ENCODE measurements at regions not wholly inside any gene's neighbourhood (a gene's known extent, or its start where the extent isn't known, plus 50 kb on each side); places are given as distances from the start of the nearest gene placed in this dataset.
A peak's percentile ranks its signal among the peaks of the same experiment; 100 is the strongest.

GRCh38 chr6:71513036-71513435 lies 224.4 kb downstream of the OGFRL1 start:
- no peak for DNase-seq (ENCODE audit: low read depth in 2 of 2)

- no peak for DNase-seq (ENCODE audit: low read depth in 2 of 2)
Measured at GRCh38 chr6:71523548-71523947, 234.9 kb downstream of the OGFRL1 start.

- no peak for DNase-seq (ENCODE audit: low read depth in 2 of 2)
Measured at GRCh38 chr6:71524201-71524600, 235.6 kb downstream of the OGFRL1 start.

GRCh38 chr6:71527886-71528285 lies 239.3 kb downstream of the OGFRL1 start:
- no peak for DNase-seq (ENCODE audit: low read depth in 2 of 2)

- no peak for DNase-seq (ENCODE audit: low read depth in 2 of 2)
Measured at GRCh38 chr6:71529026-71529425, 240.4 kb downstream of the OGFRL1 start.

- DNase-seq (ENCODE audit: low read depth in 2 of 2), result no peak
Measured at GRCh38 chr6:71529769-71530168, 241.2 kb downstream of the OGFRL1 start.

- no peak for DNase-seq (ENCODE audit: low read depth in 2 of 2)
Measured at GRCh38 chr6:71531006-71531405, 242.4 kb downstream of the OGFRL1 start.

- DNase-seq (ENCODE audit: low read depth in 2 of 2), result no peak
Measured at GRCh38 chr6:71531841-71532240, 243.2 kb downstream of the OGFRL1 start.

- peak; percentile 17 to 41 for DNase-seq (ENCODE audit: low read depth in 2 of 2)
Measured at GRCh38 chr6:71533939-71534379, 245.3 kb downstream of the OGFRL1 start.

GRCh38 chr6:71534921-71535320 lies 246.3 kb downstream of the OGFRL1 start:
- no peak for DNase-seq (ENCODE audit: low read depth in 2 of 2)

GRCh38 chr6:71537717-71538116 lies 249.1 kb downstream of the OGFRL1 start:
- DNase-seq (ENCODE audit: low read depth in 2 of 2), result no peak

GRCh38 chr6:71544028-71544427 lies 255.4 kb downstream of the OGFRL1 start:
- no peak for DNase-seq (ENCODE audit: low read depth in 2 of 2)

- no peak for DNase-seq (ENCODE audit: low read depth in 2 of 2)
Measured at GRCh38 chr6:71544906-71545305, 256.3 kb downstream of the OGFRL1 start.

- no peak for DNase-seq (ENCODE audit: low read depth in 2 of 2)
Measured at GRCh38 chr6:71545905-71546304, 257.3 kb downstream of the OGFRL1 start.

- no peak for DNase-seq (ENCODE audit: low read depth in 2 of 2)
Measured at GRCh38 chr6:71551798-71552197, 263.2 kb downstream of the OGFRL1 start.

- no peak for DNase-seq (ENCODE audit: low read depth in 2 of 2)
Measured at GRCh38 chr6:71556141-71556540, 267.5 kb downstream of the OGFRL1 start.

GRCh38 chr6:71558974-71559373 lies 270.4 kb downstream of the OGFRL1 start:
- no peak for DNase-seq (ENCODE audit: low read depth in 2 of 2)

- DNase-seq (ENCODE audit: low read depth in 2 of 2), result no peak
Measured at GRCh38 chr6:71567562-71567961, 279.0 kb downstream of the OGFRL1 start.

GRCh38 chr6:71577766-71578165 lies 289.2 kb downstream of the OGFRL1 start:
- no peak for DNase-seq (ENCODE audit: low read depth in 2 of 2)

GRCh38 chr6:71579902-71580301 lies 291.3 kb downstream of the OGFRL1 start:
- no peak for DNase-seq (ENCODE audit: low read depth in 2 of 2)

- no peak for DNase-seq (ENCODE audit: low read depth in 2 of 2)
Measured at GRCh38 chr6:71582820-71583219, 294.2 kb downstream of the OGFRL1 start.

GRCh38 chr6:71584712-71585436 lies 296.3 kb downstream of the OGFRL1 start:
- no peak for DNase-seq (ENCODE audit: low read depth in 2 of 2)

GRCh38 chr6:71585472-71585871 lies 296.9 kb downstream of the OGFRL1 start:
- DNase-seq (ENCODE audit: low read depth in 2 of 2), result no peak

GRCh38 chr6:71588490-71588889 lies 297.9 kb upstream of the RIMS1 start:
- no peak for DNase-seq (ENCODE audit: low read depth in 2 of 2)
